Stimulated activated CD4-positive, alpha-beta T cell treated with anti-CD3 and anti-CD28 coated beads, Interleukin-15, amount 100 ng/mL, for 48 hours (primary cell): ENCODE measurements at regions not wholly inside any gene's neighbourhood (a gene's known extent, or its start where the extent isn't known, plus 50 kb on each side); places are given as distances from the start of the nearest gene placed in this dataset.
"Not testable (repeated sequence)": the region's sequence is repeated elsewhere in the genome, so short reads cannot be mapped to it uniquely, and the experiment has no call there.

Experiments
- DNase-seq, 2 donors: peaks; one replicate each; pipeline ENCODE4 v3.0.0-alpha.2; 2020; ENCODE audit warnings: low read depth in 2 of 2

DNA sequence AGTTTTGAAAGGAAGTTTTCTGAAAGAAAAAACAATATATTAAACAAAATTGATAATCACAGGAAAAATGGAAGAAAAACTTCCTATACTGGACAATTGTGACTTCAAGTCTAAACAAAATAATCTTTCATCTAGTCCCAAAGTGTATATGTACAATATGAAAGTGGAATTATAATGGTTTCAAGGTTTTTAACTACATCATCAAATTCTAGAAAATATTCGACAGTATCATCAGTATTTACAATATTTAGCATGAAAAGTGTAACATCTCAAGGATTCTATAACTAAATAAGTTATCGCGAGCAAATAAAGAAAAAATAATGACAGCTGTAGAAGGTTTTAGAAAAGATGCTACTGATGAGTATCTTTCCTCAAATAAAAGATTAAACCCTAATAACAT, 310.9 kb upstream of the LRFN5 start:
- no peak for DNase-seq

DNA sequence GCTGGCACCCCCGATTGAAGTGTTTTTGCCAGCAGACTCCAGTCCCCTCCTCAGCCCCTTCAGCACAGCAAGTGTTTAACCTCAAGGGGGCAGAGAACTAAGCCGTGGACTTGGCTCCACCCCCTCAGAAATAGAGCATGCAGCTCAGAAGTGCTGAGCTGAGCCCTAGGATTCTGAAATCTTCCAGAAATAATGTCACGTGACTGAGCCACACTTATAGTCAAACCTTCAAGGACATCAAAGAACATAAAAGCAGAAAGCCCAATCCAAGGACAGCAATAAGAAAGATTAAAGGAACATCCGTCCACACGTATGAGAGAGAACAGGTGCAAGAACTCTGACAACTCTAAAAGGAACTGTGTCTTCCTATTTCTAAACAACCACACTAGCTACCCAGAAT, 317.7 kb upstream of the LRFN5 start:
- no peak for DNase-seq

- no peak for DNase-seq
Measured at GRCh38 chr14:41285186-41285748, 321.4 kb upstream of the LRFN5 start.

DNA sequence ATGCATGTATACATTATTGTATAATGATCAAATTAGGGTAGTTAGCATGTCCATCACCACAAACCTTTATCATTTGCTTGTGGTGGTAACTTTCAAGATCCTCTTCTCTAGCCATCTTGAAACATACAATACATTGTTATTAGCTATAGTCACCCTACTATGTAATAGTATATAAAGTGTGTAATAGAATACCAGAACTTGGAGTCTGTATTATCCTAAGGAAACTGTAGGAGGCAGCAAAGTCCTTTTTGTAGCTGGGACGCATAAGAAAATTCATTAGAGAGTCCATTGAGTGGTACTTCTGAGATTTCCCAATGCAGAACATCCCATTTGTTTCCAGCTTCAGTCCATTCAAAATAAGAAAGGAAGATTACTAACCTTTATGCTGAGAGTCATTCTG, 325.9 kb upstream of the LRFN5 start:
- DNase-seq, result no peak

DNA sequence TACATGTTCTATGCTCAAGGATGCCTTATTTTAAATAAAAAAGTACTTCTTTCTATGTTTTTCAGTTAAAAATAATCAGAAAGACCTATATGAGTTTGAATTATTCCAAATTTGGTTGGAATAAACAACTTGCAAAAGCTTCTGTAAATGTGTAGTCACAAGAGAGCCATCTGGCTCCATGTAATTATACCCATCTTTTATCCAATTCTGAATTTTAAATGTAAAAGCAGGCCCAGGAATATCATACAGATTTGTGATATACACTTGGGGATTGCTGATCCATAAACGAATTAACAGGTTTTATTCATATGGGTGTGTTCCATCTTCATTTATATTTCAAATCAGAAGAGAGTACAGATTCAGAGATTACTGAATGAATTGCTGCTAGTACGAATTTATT, 329.2 kb upstream of the LRFN5 start:
- DNase-seq, result no peak

DNA sequence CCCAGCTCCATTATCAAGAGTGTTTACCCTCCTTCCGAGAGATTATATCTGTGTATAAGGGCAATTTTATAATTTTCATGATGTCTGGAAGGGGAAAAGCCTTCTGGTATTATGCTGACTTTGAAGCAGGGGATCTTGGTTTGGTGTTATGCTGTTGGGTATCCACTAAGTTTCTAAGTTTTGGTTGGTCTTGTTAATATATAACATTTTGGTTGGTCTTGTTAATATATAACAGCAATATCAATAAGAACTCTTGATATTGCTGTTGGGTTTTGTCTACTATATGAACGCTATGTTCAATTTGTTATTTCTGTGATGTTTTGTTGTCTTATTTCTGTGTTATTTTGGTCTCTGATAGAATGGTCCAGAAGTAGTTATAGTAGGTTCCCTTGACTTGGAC, 349.2 kb upstream of the LRFN5 start:
- DNase-seq, result no peak

- no peak for DNase-seq
Measured at GRCh38 chr14:41235466-41235865, 371.2 kb upstream of the LRFN5 start.

- DNase-seq, result no peak
Measured at GRCh38 chr14:41230683-41231082, 376.0 kb upstream of the LRFN5 start.

DNA sequence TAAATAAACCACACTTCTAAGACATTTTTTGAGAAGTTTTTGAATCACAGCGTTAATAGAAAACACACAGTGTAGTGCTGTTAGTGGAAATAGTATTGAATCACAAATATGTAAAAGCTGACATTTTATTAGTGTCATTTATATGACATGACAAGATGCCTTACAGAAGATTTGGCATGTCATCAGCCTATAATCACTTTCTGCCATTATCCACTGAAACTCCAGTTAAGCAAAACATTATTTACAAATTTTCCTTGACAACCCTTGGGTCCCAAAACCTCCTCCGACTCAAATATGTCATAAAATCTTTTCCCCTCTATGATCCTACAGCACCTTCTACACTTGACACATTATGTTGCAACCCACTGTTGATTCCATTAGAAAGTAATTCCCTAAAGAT, 376.9 kb upstream of the LRFN5 start:
- no peak for DNase-seq

GRCh38 chr14:41225433-41225832, 381.2 kb upstream of the LRFN5 start:
- DNase-seq, result no peak

GRCh38 chr14:41222581-41222980, 384.1 kb upstream of the LRFN5 start:
- DNase-seq, result no peak

GRCh38 chr14:41214978-41215377, 391.7 kb upstream of the LRFN5 start:
- DNase-seq, result not testable (repeated sequence)

- DNase-seq, result no peak
Measured at GRCh38 chr14:41201696-41202095, 405.0 kb upstream of the LRFN5 start.

GRCh38 chr14:41187868-41188267, 418.8 kb upstream of the LRFN5 start:
- DNase-seq, result no peak

- DNase-seq, result no peak
Measured at GRCh38 chr14:41171045-41171444, 435.6 kb upstream of the LRFN5 start.

- no peak for DNase-seq
Measured at GRCh38 chr14:41167040-41167439, 439.6 kb upstream of the LRFN5 start.

DNA sequence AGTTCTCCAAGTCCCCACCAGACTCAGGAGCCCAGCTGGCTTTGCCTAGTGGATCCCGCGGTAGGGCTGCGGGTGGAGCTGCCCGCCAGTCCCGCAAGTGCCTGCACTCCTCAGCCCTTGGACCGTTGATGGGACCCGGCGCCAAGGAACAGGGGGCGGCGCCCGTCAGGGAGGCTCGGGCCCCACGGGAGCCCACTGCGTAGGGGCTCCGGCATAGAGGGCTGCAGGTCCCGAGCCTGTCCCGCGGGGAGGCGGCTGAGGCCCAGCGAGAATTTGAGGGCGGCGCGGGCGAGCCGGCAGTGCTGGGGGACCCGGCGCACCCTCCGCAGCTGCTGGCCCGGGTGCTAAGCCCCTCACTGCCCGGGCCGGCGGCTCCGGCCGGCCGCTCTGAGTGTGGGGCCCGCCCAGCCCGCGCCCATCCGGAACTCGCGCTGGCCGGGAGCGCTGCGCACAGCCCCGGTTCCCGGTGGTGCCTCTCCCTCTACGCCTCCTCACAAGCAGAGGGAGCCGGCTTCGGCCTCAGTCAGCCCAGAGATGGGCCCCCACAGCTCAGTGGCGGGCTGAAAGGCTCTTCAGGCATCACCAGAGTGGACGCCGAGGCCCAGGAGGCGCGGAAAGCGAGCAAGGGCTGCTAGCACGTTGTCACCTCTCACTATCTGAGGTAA, 452.4 kb upstream of the LRFN5 start:
- no peak for DNase-seq

DNA sequence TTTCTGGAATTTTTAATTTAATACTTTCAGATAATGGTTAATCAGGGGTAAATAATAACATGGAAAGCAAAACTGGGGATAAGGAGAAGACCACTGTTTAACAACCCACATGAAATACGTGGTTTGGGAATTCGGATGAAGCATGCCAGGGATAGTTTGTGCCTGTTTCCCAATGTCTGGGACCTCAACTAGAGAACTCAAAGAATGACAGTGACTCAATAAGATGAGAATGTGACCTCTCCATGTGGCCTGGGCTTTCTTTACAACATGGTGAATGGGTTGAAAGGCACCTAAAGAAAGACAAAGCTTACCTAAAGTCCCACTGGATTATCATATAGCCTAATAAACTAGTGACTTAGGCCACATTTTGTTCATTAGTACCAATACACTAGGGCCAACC, 460.3 kb upstream of the LRFN5 start:
- no peak for DNase-seq

DNA sequence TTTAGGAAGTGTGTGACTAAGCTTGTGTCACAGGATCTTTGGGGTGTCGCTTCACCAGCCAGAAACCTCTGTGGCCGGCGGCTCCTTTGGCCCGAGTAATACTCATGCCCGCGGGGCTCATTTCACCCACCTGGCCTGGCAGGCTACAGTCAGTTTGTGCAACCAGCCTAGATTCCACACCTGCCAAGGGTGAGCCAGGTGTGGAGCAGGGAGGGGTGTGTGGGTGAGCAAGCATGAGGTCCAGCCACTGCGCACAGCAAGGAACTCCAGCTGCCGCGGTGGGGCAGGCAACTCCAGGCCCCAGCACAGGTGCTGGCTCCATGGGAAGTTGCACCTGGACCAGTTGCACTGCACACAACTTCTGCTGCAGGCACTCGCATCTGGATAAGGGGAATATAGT, 462.3 kb upstream of the LRFN5 start:
- DNase-seq, result no peak

GRCh38 chr14:41137741-41138140, 468.9 kb upstream of the LRFN5 start:
- DNase-seq, result no peak

DNA sequence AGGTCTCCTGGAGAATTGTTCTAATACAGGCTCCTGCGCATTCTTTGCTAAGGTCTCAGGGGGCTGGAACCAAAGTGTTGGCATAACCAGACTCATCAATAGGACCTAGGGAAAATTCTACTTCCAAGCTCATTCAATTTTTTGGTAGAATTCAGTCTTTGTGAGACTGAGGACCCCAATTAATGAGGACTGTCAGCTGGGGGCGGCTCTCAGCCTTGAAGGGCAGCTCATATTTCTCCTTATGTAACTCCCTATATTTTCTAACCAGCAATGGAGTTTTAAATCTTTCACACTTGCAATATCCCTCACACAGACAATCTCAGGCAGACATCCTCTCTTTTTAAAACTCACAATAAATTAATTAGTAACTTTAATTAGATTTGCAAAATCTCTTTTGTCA, 476.4 kb upstream of the LRFN5 start:
- DNase-seq, result no peak

GRCh38 chr14:41120402-41120801, 486.3 kb upstream of the LRFN5 start:
- DNase-seq, result no peak

DNA sequence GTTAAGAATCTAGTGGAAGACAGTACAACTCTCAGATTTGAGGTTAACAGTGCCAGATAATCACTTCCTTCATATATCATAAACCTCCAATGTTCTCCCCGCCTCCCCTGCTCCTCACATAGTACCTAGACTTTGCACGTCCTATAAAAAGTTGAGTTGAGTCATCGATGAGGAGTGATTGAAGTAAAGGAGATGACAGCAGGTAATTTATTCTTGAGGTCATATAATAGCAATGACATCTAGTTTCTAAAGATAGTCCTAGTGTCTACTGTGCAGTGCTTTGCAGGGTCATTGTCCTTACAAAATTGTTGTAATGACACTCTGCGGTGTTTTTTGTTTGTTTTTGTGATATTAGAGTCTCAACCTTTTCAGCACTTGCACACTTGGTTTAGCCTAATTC, 510.5 kb upstream of the LRFN5 start:
- no peak for DNase-seq

- DNase-seq, result no peak
Measured at GRCh38 chr14:41087056-41087455, 519.6 kb upstream of the LRFN5 start.
